OCI-LY3 (cell line): ENCODE measurements at regions not wholly inside any gene's neighbourhood (a gene's known extent, or its start where the extent isn't known, plus 50 kb on each side); places are given as distances from the start of the nearest gene placed in this dataset.

Source experiments
- EZH2phosphoT487 ChIP-seq: fragments of 200-600 bp; shearing (Covaris generic); IDR thresholded peaks from 2 replicates; pipeline ENCODE4 v1.6.1; 2018; ENCODE audit warnings: antibody characterized with exemption, mixed run types, low read depth
- TF ChIP-seq, protein P1 (sequence below): fragments of 200-600, 300-600 bp; sonication (generic); IDR thresholded peaks from 2 replicates; pipeline ENCODE4 v1.5.1; 2014; ENCODE audit warnings: antibody characterized with exemption, low read length, low read depth

DNA sequence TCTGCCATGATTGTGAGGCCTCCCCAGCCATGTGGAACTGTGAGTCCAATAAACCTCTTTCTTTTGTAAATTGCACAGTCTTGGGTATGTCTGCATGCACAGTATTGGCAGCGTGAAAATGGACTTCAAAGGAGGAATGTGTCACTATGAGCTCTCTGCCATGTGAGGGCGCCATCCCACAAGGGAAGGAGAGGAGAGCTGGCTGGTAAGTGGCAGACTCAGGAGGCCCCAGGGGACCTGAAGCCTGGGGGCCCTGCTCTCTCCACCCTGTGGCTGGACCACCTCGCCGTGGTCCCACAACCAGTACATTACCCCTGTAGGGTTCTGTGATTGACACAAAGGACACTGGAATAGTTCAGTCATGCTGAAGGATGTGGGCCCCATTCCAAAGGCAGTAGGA lies 122.1 kb downstream of the RPIA start:
- TF ChIP-seq, protein P1, sequence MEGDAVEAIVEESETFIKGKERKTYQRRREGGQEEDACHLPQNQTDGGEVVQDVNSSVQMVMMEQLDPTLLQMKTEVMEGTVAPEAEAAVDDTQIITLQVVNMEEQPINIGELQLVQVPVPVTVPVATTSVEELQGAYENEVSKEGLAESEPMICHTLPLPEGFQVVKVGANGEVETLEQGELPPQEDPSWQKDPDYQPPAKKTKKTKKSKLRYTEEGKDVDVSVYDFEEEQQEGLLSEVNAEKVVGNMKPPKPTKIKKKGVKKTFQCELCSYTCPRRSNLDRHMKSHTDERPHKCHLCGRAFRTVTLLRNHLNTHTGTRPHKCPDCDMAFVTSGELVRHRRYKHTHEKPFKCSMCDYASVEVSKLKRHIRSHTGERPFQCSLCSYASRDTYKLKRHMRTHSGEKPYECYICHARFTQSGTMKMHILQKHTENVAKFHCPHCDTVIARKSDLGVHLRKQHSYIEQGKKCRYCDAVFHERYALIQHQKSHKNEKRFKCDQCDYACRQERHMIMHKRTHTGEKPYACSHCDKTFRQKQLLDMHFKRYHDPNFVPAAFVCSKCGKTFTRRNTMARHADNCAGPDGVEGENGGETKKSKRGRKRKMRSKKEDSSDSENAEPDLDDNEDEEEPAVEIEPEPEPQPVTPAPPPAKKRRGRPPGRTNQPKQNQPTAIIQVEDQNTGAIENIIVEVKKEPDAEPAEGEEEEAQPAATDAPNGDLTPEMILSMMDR: no peak
- no peak for TF ChIP-seq EZH2phosphoT487
